NCI-H774 (cell line): ENCODE measurements at regions not wholly inside any gene's neighbourhood (a gene's known extent, or its start where the extent isn't known, plus 50 kb on each side); places are given as distances from the start of the nearest gene placed in this dataset.
"Not testable (repeated sequence)": the region's sequence is repeated elsewhere in the genome, so short reads cannot be mapped to it uniquely, and the experiment has no call there.

Source experiments
- DNase-seq: peaks from one replicate; lab custom pipeline; 2025; lab: John Stamatoyannopoulos, UW

GRCh38 chr4:106869551-106869950, 166.6 kb downstream of the DKK2 start:
- no peak for DNase-seq

- no peak for DNase-seq
Observed at GRCh38 chr4:106868381-106869035, 167.6 kb downstream of the DKK2 start.

- DNase-seq = no peak
Observed at GRCh38 chr4:106864231-106864630, 171.9 kb downstream of the DKK2 start.

DNA sequence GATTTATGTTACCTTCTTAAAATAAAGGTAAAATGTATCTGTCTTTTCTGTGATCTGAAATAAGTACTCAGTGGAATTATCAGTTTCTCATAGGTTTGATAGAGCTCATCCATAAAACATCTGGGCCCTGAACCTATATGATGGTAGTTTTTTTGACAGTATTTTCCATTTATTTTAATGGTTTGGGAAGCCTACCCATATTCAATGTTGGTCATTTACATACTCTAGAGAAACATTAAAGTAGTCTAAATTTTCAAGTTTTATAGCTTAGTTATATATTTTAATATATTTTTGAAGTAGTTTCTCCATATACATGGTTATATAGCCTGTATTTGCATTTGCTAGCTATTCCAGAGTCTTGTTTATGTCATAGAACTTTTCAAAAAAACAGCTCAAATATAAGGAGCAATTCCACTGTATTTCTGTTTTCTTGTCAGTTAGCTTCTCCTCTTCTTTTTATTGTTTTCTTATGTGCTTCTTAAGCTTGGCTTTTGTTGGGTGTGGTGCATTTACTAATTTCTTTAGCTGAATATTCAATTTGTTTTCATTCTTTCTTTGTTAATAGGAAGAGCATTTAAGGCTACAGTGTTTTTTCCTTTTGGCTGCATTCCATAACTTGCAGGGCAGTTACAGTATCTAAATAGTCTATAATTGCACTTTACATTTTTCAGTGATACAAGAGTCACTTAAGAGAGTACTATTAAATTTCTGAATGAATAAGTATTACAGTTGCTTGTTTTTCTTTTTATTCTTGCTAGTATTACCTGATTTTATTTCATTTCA, 181.4 kb downstream of the DKK2 start:
- DNase-seq = no peak

GRCh38 chr4:106852426-106852825, 183.7 kb downstream of the DKK2 start:
- no peak for DNase-seq

- no peak for DNase-seq
Observed at GRCh38 chr4:106851726-106852125, 184.4 kb downstream of the DKK2 start.

DNA sequence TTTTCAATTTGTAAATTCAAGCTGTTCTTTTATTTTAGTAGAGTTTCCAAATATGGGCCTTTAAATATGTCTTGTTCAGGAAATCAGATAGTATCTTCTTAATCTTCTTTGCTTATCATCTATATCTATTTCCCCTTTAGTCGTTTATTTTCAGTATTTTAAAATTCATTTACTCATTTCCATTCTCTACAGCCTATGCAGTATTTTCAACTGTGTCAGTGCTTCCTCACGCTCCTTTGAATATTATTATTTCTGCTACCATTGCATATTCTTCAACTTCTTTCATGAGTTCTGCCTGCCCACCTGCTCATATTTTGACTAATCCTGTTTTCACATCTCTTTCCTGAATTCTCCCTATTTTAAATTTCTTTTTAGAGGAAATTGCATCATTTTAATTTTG, 185.4 kb downstream of the DKK2 start:
- DNase-seq = no peak

- DNase-seq = no peak
Observed at GRCh38 chr4:106835919-106836318, 200.2 kb downstream of the DKK2 start.

DNA sequence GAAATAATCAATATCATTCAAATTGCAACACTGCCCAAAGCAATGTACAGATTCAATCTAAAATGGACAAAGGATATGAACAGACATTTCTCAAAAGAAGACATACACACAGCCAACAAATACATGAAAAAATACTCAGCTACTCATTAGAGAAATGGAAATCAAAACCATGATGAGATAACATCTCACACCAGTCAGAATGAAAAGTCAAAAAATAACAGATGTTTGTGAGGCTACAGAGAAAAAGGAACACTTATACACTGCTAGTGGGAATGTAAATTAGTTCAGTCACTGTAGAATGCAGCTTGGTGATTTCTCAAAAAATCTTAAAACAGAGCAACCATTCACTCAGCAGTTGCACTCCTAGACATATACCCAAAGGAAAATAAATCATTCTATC, 205.2 kb downstream of the DKK2 start:
- no peak for DNase-seq

DNA sequence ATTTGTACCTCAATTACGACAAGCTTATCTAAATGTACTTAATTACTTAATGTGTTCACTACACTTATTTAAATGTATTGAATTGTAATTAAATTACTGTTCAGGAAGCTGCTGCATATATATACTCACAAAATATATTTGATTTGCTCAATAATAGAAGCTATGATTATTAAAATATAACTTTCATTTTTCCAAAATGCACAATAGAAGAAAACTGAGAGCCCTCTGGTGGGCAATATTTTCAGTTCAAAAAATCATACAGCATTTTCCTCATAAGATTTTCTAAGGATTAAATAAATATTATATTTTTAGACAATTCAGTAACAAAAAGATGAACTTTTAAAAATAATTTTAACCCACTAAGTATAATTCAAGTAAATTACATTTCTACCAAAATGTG, 217.3 kb downstream of the DKK2 start:
- DNase-seq = no peak

GRCh38 chr4:106816496-106816895, 219.6 kb downstream of the DKK2 start:
- no peak for DNase-seq

- DNase-seq = no peak
Observed at GRCh38 chr4:106810122-106810521, 226.0 kb downstream of the DKK2 start.

- no peak for DNase-seq
Observed at GRCh38 chr4:106809076-106809475, 227.0 kb downstream of the DKK2 start.

GRCh38 chr4:106806158-106806797, 229.8 kb downstream of the DKK2 start:
- peak; percentile 17 for DNase-seq

DNA sequence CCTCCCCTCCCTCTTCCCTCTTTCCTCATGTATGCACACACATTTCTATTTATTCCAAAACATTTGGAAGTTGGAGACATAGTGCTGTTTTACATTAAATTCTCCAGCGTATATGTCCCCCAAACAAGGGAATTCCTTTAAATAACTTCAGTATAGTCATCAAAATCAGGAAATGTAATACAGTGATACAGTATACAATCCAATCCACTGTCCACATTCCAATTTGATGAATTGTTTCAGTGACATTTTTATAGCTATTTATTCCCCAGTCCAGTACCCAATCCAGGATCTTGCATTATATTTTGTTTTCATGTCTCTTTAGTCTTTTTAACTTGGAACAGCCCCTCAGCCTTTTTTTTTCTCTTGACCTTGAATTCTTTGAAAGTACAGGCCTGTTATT, 233.0 kb downstream of the DKK2 start:
- DNase-seq = no peak

DNA sequence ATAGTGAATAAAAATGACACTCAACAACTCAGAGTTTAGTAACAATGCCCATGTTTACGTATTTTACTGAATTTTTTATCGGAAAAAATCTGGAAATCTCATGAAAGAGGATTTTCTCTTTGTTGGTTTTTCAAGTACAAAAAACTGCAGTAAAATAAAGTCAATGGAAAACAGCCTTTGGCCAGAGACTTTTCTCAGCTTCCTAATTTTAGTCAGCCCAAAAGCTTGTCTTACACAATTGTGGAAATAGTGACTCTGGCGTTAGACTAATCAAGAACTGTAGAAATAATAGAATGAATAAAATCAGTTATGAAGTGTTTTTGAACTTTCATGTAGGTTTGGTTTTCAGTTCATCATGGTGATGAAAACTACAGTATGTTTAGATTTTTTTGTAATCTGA, 234.7 kb downstream of the DKK2 start:
- no peak for DNase-seq

DNA sequence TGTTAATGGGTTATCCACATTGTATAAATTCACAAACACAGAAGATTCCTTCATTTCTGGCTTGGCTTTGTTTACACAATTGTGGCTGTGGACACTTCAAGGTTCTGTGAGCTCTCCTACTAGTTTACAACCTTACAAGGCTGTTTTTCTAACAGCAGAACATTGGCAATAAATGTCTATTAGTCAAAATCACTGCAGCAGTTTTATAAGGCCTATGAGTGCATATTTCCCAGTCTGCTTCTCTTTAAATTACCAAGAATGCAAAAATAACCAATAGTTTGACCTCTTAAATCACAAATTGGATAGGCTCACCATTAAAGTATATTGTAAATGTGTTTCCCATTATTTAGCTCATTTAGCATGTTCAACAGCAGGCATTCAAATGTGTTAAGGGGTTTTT, 239.2 kb downstream of the DKK2 start:
- no peak for DNase-seq

DNA sequence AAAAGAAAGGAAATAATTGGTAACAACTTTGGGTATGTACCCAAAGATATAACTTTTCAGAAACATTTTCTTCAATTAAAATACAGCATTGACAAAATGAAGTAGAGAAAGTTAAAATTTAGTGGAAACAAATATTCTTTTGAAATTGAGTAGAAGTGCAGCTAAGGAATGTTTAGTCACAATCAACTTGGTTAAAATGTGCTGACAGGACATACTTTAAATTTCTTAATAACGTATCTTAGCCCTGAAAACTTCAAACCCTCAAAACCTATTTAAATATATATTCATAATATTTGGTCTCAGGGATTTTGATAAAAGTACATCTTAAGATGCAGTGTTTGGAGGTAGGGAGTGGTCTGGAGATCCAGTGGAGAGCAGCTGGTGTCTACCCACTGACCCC, 240.8 kb downstream of the DKK2 start:
- DNase-seq = no peak

DNA sequence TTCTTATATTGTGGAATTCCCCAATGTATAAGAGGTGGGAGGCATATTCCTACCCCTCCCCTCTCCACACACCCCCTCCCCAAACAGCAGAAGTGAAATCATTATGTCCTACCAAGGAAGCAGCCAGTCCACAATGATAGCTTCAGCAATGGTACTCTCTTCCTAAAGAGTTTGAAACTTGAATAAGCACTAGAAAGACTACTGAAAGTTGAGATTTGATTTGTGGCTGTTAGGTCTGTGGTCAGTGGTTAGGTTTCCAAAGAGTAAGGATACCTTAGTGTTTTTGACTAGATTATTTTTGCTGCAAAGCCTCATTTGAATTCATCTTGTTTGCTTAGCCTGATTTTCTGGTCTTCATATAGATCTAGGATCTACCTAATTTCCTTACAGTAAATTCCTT, 242.2 kb downstream of the DKK2 start:
- DNase-seq = no peak

GRCh38 chr4:106775636-106776035, 260.5 kb downstream of the DKK2 start:
- DNase-seq = no peak

- not testable (repeated sequence) for DNase-seq
Observed at GRCh38 chr4:106774055-106774454, 262.1 kb downstream of the DKK2 start.

- DNase-seq = no peak
Observed at GRCh38 chr4:106773076-106773905, 262.8 kb downstream of the DKK2 start.
